ENCODE measurements at regions not wholly inside any gene's neighbourhood (a gene's known extent, or its start where the extent isn't known, plus 50 kb on each side); places are given as distances from the start of the nearest gene placed in this dataset.
A peak's percentile ranks its signal among the peaks of the same experiment; 100 is the strongest.

- Histone ChIP-seq H3K4me3 (replicated peaks; ENCODE audit: insufficient read depth, low read length) (peak overlapping the region; percentile 59), H3K27me3 (ENCODE audit: insufficient read depth, poor library complexity, severe bottlenecking) (no peaks in the 10 kb centered on the region), H3K27ac (replicated peaks) (no peak overlapping the region)
- no peak for TF ChIP-seq REST (IDR thresholded peaks at IDR 0.05; ENCODE audit: insufficient replicate concordance, low read depth)
- no peak for TF ChIP-seq POLR2AphosphoS5 (IDR thresholded peaks at IDR 0.05; ENCODE audit: low read depth)
- TF ChIP-seq CTCF (IDR thresholded peaks at IDR 0.05; ENCODE audit: insufficient read depth, low read length) = no peak
- no peak for TF ChIP-seq SPI1 (IDR thresholded peaks at IDR 0.05; ENCODE audit: borderline replicate concordance, low read depth)
- no peak for TF ChIP-seq GABPA (IDR thresholded peaks at IDR 0.05; ENCODE audit: low read depth)
- no peak for DNase-seq (ENCODE audit: low read depth in 1 of 2, low spot score in 1 of 2)
Observed at GRCh38 chr6:27187231-27188060, 60.1 kb upstream of the PRSS16 start.

GRCh38 chr6:27188061-27188884 lies 59.2 kb upstream of the PRSS16 start:
- no peak for TF ChIP-seq SPI1 (IDR thresholded peaks at IDR 0.05; ENCODE audit: borderline replicate concordance, low read depth)
- TF ChIP-seq GABPA (IDR thresholded peaks at IDR 0.05; ENCODE audit: low read depth) = no peak
- TF ChIP-seq POLR2AphosphoS5 (IDR thresholded peaks at IDR 0.05; ENCODE audit: low read depth) = no peak
- TF ChIP-seq REST (IDR thresholded peaks at IDR 0.05; ENCODE audit: insufficient replicate concordance, low read depth) = no peak
- no peak for TF ChIP-seq CTCF (IDR thresholded peaks at IDR 0.05; ENCODE audit: insufficient read depth, low read length)
- H3K27ac ChIP-seq (replicated peaks) = no peak overlapping the region
- peak overlapping the region; percentile 59 for H3K4me3 ChIP-seq (replicated peaks; ENCODE audit: insufficient read depth, low read length)
- DNase-seq (ENCODE audit: low read depth in 1 of 2, low spot score in 1 of 2) = peak; percentile 17 to 37
- H3K27me3 ChIP-seq (ENCODE audit: insufficient read depth, poor library complexity, severe bottlenecking) = no peaks in the 10 kb centered on the region

DNA sequence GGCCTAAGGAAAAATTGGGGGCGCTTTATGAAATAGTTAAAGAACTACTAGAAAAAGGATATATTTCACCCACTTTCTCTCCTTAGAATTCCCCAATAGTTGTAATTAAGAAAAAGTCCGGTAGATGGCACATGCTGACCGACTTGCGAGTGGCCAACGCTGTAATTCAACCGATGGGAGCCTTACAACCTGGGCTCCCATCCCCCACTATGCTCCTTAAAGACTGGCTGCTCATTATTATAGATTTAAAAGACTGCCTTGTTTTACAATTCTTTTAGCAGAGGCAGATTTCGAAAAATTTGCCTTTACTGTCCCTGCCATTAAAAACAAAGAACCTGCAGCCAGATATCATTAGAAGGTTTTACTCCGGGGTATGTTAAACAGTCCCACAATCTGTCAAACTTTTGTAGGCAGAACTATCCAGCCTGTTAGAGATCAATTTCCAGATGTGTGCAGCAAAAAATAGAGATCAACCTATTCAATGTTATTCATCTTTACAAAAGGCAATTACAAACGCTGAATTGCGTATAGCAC lies 58.5 kb upstream of the PRSS16 start:
- no peak overlapping the region for H3K27ac ChIP-seq (replicated peaks)

More for the DNA sequence above, 58.5 kb upstream of the PRSS16 start:
- Histone ChIP-seq H3K27me3 (ENCODE audit: insufficient read depth, poor library complexity, severe bottlenecking) (no peaks in the 10 kb centered on the region), H3K4me3 (replicated peaks; ENCODE audit: insufficient read depth, low read length) (peak overlapping the region; percentile 59)
- no peak for TF ChIP-seq GABPA (IDR thresholded peaks at IDR 0.05; ENCODE audit: low read depth)
- TF ChIP-seq SPI1 (IDR thresholded peaks at IDR 0.05; ENCODE audit: borderline replicate concordance, low read depth) = no peak
- TF ChIP-seq REST (IDR thresholded peaks at IDR 0.05; ENCODE audit: insufficient replicate concordance, low read depth) = no peak
- no peak for TF ChIP-seq POLR2AphosphoS5 (IDR thresholded peaks at IDR 0.05; ENCODE audit: low read depth)
- TF ChIP-seq CTCF (IDR thresholded peaks at IDR 0.05; ENCODE audit: insufficient read depth, low read length) = no peak
- DNase-seq (ENCODE audit: low read depth in 1 of 2, low spot score in 1 of 2) = peak; percentile 54 to 68

Measured in HL-60 (cell line).